ENCODE measurements at regions not wholly inside any gene's neighbourhood (a gene's known extent, or its start where the extent isn't known, plus 50 kb on each side); places are given as distances from the start of the nearest gene placed in this dataset.

- no peak for TF ChIP-seq ZNF646 (CRISPR knock-in tag; IDR thresholded peaks at IDR 0.05)
- TF ChIP-seq SP140L (CRISPR knock-in tag; IDR thresholded peaks at IDR 0.05; ENCODE audit: borderline replicate concordance), result no peak
- TF ChIP-seq MXD3 (CRISPR knock-in tag; IDR thresholded peaks at IDR 0.05), result no peak
- TF ChIP-seq ELF3 (CRISPR knock-in tag; IDR thresholded peaks at IDR 0.05), result peak; percentile 61; the same call in 1 of the 2 replicates
- TF ChIP-seq PCBP1 (IDR thresholded peaks at IDR 0.05; ENCODE audit: borderline replicate concordance, low read depth, low read length), result no peak
- no peak for TF ChIP-seq NONO (IDR thresholded peaks at IDR 0.05)
- no peak for TF ChIP-seq NONO (CRISPR knock-in tag; conservative IDR thresholded peaks at IDR 0.05)
- TF ChIP-seq SIX1 (CRISPR knock-in tag; IDR thresholded peaks at IDR 0.05; ENCODE audit: borderline replicate concordance), result no peak
- TF ChIP-seq MYNN (CRISPR knock-in tag; IDR thresholded peaks at IDR 0.05; ENCODE audit: low read depth), result no peak
- TF ChIP-seq ZNF782 (CRISPR knock-in tag; IDR thresholded peaks at IDR 0.05; ENCODE audit: borderline replicate concordance), result no peak
- TF ChIP-seq SALL1 (CRISPR knock-in tag; IDR thresholded peaks at IDR 0.05), result peak; percentile 50; the same call in 1 of the 2 replicates
- TF ChIP-seq DDIT3 (CRISPR knock-in tag; IDR thresholded peaks at IDR 0.05), result no peak
- TF ChIP-seq EEA1 (CRISPR knock-in tag; IDR thresholded peaks at IDR 0.05; ENCODE audit: borderline replicate concordance), result no peak
- 0 out of 2 replicates have a peak, but pooled peaks have one; percentile 27 for TF ChIP-seq NR2C2 (CRISPR knock-in tag; IDR thresholded peaks at IDR 0.05; ENCODE audit: borderline replicate concordance)
- TF ChIP-seq ZNF614 (CRISPR knock-in tag; IDR thresholded peaks at IDR 0.05; ENCODE audit: borderline replicate concordance), result no peak
- no peak for TF ChIP-seq ZNF280D (CRISPR knock-in tag; IDR thresholded peaks at IDR 0.05)
- no peak for TF ChIP-seq ZNF468 (CRISPR knock-in tag; IDR thresholded peaks at IDR 0.05)
- TF ChIP-seq ISX (CRISPR knock-in tag; conservative IDR thresholded peaks at IDR 0.05), result no peak
- peak; percentile 51; the same call in 1 of the 3 replicates for TF ChIP-seq MXI1 (IDR thresholded peaks at IDR 0.05; ENCODE audit: borderline replicate concordance, low read depth, low read length)
- no peak for TF ChIP-seq ZIK1 (CRISPR knock-in tag; IDR thresholded peaks at IDR 0.05; ENCODE audit: borderline replicate concordance, low read depth)
Observed at GRCh38 chr19:7415163-7415856, 66.6 kb downstream of the ARHGEF18 start (continued).

Measured in HepG2 (cell line).